Smooth muscle cell (in vitro differentiated cells): ENCODE measurements at regions not wholly inside any gene's neighbourhood (a gene's known extent, or its start where the extent isn't known, plus 50 kb on each side); places are given as distances from the start of the nearest gene placed in this dataset.
"Not testable (repeated sequence)": the region's sequence is repeated elsewhere in the genome, so short reads cannot be mapped to it uniquely, and the experiment has no call there.

Experiments
- DNase-seq: peaks from one replicate; lab custom pipeline; 2025; ENCODE audit not compliant: unreplicated experiment; lab: John Stamatoyannopoulos, UW
- H2AFZ ChIP-seq: fragments of 200-600 bp; sonication (generic); 2 replicates; pipeline ENCODE4 v1.6.0; 2016; ENCODE audit warnings: antibody characterized with exemption, low read depth, mild to moderate bottlenecking
- H3F3A ChIP-seq: fragments of 200-600 bp; sonication (generic); 2 replicates; pipeline ENCODE4 v1.6.0; 2017; ENCODE audit warnings: antibody characterized with exemption, low read depth
- H3K27ac ChIP-seq: fragments of 200-600 bp; sonication (generic); 2 replicates; pipeline ENCODE4 v1.5.1; 2016; ENCODE audit warnings: low read depth, mild to moderate bottlenecking
- H3K27me3 ChIP-seq: fragments of 200-600 bp; sonication (generic); 2 replicates; pipeline ENCODE4 v1.6.1; 2016; ENCODE audit warnings: low read depth, mild to moderate bottlenecking
- H3K36me3 ChIP-seq: fragments of 200-600 bp; sonication (generic); 2 replicates; pipeline ENCODE4 v1.5.1; 2016; ENCODE audit warnings: low read depth
- H3K4me1 ChIP-seq: fragments of 200-600 bp; sonication (generic); 2 replicates; pipeline ENCODE4 v1.5.1; 2016; ENCODE audit warnings: low read depth
- H3K4me2 ChIP-seq: fragments of 200-600 bp; sonication (generic); 2 replicates; pipeline ENCODE4 v1.6.0; 2016; ENCODE audit warnings: mild to moderate bottlenecking
- H3K4me3 ChIP-seq: fragments of 200-600 bp; sonication (generic); 2 replicates; pipeline ENCODE4 v1.5.1; 2016; ENCODE audit warnings: mild to moderate bottlenecking
- H3K79me2 ChIP-seq: fragments of 200-600 bp; sonication (generic); 2 replicates; pipeline ENCODE4 v1.6.0; 2016; ENCODE audit warnings: low read depth, mild to moderate bottlenecking
- H3K9ac ChIP-seq: fragments of 200-600 bp; sonication (generic); 2 replicates; pipeline ENCODE4 v1.6.0; 2016; ENCODE audit warnings: low read depth
- H3K9me3 ChIP-seq: fragments of 200-600 bp; sonication (generic); replicated peaks from 2 replicates; pipeline ENCODE4 v1.5.1; 2016; ENCODE audit warnings: low read depth
- H4K20me1 ChIP-seq: fragments of 200-600 bp; sonication (generic); 2 replicates; pipeline ENCODE4 v1.6.0; 2016; ENCODE audit warnings: low read depth
- WGBS: methylation state at CpG from one replicate; pipeline ENCODE4 v1.1.7; 2016; ENCODE audit warnings: low lambda C conversion rate; 5-methylcytosine and 5-hydroxymethylcytosine counted together
- TF ChIP-seq, protein P1 (sequence below): fragments of 200-600 bp; sonication (generic); IDR thresholded peaks from 2 replicates; pipeline ENCODE4 v1.5.1; 2017; ENCODE audit warnings: borderline replicate concordance, mild to moderate bottlenecking, antibody characterized with exemption; ENCODE audit not compliant: insufficient read depth, poor library complexity, severe bottlenecking

GRCh38 chr6:74408844-74409243 lies 712.8 kb downstream of the CD109 start:
- Histone ChIP-seq H3K9me3 (no peaks in the 10 kb centered on the region), H2AFZ (no peak overlapping the region), H3K4me3 (no peak overlapping the region), H3K4me2 (no peak overlapping the region), H3K9ac (no peak overlapping the region), H3K79me2 (no peaks in the 10 kb centered on the region), H4K20me1 (no peaks in the 10 kb centered on the region), H3K4me1 (no peaks in the 10 kb centered on the region), H3F3A (no peaks in the 10 kb centered on the region), H3K36me3 (no peaks in the 10 kb centered on the region), H3K27me3 (no peaks in the 10 kb centered on the region), H3K27ac (no peak overlapping the region)
- no peak for DNase-seq
- 74% methylated on average over 1 of the region's 1 CpG for WGBS
- TF ChIP-seq, protein P1, sequence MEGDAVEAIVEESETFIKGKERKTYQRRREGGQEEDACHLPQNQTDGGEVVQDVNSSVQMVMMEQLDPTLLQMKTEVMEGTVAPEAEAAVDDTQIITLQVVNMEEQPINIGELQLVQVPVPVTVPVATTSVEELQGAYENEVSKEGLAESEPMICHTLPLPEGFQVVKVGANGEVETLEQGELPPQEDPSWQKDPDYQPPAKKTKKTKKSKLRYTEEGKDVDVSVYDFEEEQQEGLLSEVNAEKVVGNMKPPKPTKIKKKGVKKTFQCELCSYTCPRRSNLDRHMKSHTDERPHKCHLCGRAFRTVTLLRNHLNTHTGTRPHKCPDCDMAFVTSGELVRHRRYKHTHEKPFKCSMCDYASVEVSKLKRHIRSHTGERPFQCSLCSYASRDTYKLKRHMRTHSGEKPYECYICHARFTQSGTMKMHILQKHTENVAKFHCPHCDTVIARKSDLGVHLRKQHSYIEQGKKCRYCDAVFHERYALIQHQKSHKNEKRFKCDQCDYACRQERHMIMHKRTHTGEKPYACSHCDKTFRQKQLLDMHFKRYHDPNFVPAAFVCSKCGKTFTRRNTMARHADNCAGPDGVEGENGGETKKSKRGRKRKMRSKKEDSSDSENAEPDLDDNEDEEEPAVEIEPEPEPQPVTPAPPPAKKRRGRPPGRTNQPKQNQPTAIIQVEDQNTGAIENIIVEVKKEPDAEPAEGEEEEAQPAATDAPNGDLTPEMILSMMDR = no peak

DNA sequence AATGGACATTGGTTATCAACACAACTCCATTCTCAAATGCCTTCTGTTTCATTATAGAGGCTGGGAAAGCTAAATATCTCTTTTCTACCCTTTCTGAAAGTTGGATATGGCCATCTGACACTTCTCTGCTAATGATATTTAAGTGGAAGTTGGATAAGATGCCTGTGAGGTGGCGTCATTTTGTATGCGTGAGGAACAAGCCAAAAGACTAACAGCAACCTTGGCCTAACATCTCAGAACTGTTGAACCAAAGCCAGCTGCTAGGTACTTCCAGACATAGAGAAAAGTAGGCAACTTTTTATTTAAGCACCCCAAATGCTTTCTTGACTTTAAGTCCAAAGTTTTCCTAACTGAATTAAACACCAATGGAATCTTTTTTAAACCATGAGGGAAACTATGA lies 708.4 kb downstream of the CD109 start:
- Histone ChIP-seq H3K4me1 (no peaks in the 10 kb centered on the region), H3K79me2 (no peaks in the 10 kb centered on the region), H3K27ac (no peak overlapping the region), H4K20me1 (no peaks in the 10 kb centered on the region), H2AFZ (no peak overlapping the region), H3K4me2 (no peak overlapping the region), H3K9me3 (no peaks in the 10 kb centered on the region), H3K36me3 (no peaks in the 10 kb centered on the region), H3K9ac (no peak overlapping the region), H3F3A (no peaks in the 10 kb centered on the region), H3K4me3 (no peak overlapping the region), H3K27me3 (no peaks in the 10 kb centered on the region)
- TF ChIP-seq, protein P1 = no peak
- 92% methylated on average over 2 of the region's 2 CpGs for WGBS
- DNase-seq = no peak

- H3K27ac ChIP-seq = no peak overlapping the region
- TF ChIP-seq, protein P1 = no peak
- H3K9ac ChIP-seq = no peak overlapping the region
- H3K4me2 ChIP-seq = no peak overlapping the region
- H4K20me1 ChIP-seq = no peaks in the 10 kb centered on the region
- H3K27me3 ChIP-seq = no peaks in the 10 kb centered on the region
- H3F3A ChIP-seq = no peaks in the 10 kb centered on the region
- H2AFZ ChIP-seq = no peak overlapping the region
- H3K9me3 ChIP-seq = no peaks in the 10 kb centered on the region
- H3K36me3 ChIP-seq = no peaks in the 10 kb centered on the region
- no peak overlapping the region for H3K4me3 ChIP-seq
- H3K4me1 ChIP-seq = no peaks in the 10 kb centered on the region
- H3K79me2 ChIP-seq = no peaks in the 10 kb centered on the region
- DNase-seq = no peak
Measured at GRCh38 chr6:74402781-74403180, 706.8 kb downstream of the CD109 start.

DNA sequence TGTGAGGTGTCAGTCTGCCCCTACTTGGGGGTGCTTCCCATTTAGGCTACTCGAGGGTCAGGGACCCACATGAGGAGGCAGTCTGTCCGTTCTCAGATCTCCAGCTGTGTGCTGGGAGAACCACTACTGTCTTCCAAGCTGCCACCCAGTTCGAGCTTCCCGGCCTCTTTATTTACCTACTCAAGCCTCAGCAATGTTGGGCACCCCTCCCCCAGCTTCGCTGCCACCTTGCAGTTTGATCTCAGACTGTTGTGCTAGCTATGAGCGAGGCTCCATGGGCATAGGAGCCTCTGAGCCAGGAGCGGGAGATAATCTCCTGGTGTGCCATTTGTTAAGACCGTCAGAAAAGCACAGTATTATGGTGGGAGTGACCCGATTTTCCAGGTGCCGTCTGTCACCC lies 682.4 kb downstream of the CD109 start:
- H3K9ac ChIP-seq, H3K9me3 ChIP-seq, H4K20me1 ChIP-seq, DNase-seq, H3K4me2 ChIP-seq, H3F3A ChIP-seq, H3K27me3 ChIP-seq, H3K36me3 ChIP-seq, H3K79me2 ChIP-seq, H2AFZ ChIP-seq, H3K4me3 ChIP-seq, H3K4me1 ChIP-seq, H3K27ac ChIP-seq: not testable (repeated sequence)
- 88% methylated on average over 10 of the region's 10 CpGs for WGBS
